B cell (primary cell): ENCODE measurements at regions not wholly inside any gene's neighbourhood (a gene's known extent, or its start where the extent isn't known, plus 50 kb on each side); places are given as distances from the start of the nearest gene placed in this dataset.

ENCODE experiments used
- CTCF ChIP-seq: fragments of 200-600 bp; IDR thresholded peaks from one replicate; pipeline ENCODE4 v1.8.0; 2022; ENCODE audit warnings: antibody characterized with exemption, mild to moderate bottlenecking
- EZH2 ChIP-seq: IDR thresholded peaks from 2 replicates; pipeline ENCODE4 v1.6.1; 2012; ENCODE audit warnings: borderline replicate concordance, low read depth, mild to moderate bottlenecking, moderate library complexity, low read length; ENCODE audit not compliant: insufficient read depth, poor library complexity, severe bottlenecking

- TF ChIP-seq CTCF = no peak
- TF ChIP-seq EZH2 = no peak
Observed at GRCh38 chr1:69459244-69459643, 108.5 kb upstream of the LRRC7 start.
